ENCODE measurements at regions not wholly inside any gene's neighbourhood (a gene's known extent, or its start where the extent isn't known, plus 50 kb on each side); places are given as distances from the start of the nearest gene placed in this dataset.

DNA sequence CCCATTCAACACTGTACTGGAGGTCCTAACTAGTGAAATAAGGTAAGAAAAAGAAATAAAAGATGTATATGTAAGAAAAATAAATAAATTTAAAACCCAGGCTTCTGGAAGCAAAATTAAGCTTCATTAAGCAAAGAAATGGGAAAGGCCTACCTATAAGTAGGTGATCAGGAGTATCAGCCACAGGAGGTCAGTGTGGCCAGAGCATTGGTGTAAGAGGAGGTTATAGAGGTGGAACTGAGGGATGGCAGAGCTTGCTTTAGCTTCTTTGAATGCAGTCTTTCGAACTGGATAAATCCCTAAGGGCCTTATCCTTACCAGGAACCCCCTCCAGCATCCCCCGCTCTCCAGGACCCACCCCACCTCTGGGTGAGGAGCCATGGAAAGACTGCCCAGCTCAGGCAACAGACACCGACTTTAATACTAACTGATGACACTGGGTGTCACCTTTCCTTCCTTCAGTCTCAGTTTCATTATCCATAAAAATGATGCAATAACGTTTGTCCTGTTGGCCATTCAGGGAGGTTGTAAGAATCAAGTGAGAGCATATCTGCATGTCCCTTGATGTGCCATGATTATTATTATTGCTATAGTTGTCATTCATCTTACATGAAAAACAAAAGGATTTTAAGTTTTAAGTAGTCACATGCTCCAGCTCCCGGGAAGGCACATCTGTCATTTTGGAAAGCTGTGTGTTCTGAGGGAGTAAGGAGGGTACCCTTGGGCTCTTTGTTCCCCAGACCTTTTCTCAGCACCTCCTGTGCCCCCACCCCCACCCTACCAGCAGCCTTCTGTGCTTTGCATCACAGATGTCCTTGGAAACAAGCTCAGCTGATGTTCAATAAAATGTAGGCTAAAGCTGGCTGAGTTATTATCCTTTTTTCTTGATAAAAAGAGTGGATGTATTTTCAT lies 50.8 kb upstream of the CTNNA1 start:
- DNase-seq (ENCODE audit: extremely low spot score) = no peak
- POLR2A ChIA-PET = interaction anchor here (1.1 kb wide), 1 partner anchor 58 kb away, joined by 3 read pairs; no protein-coding TSS in a partner anchor
- CTCF ChIA-PET = interaction anchor here (0.6 to 1.4 kb wide), 5 partner anchors 15 to 657 kb away, joined by 3 to 8 read pairs (median 4); no protein-coding TSS in a partner anchor
- TF ChIP-seq SP1 (IDR thresholded peaks at IDR 0.05) = no peak
- TF ChIP-seq CTBP1 (IDR thresholded peaks at IDR 0.05; ENCODE audit: borderline replicate concordance) = no peak
- no peak for TF ChIP-seq TARDBP (IDR thresholded peaks at IDR 0.05)
- TF ChIP-seq L3MBTL2 (conservative IDR thresholded peaks at IDR 0.05) = no peak
- TF ChIP-seq PKNOX1 (IDR thresholded peaks at IDR 0.05) = no peak
- TF ChIP-seq FOXK2 (IDR thresholded peaks at IDR 0.05) = no peak

- ChIA-PET POLR2A (interaction anchor here (1.1 kb wide), 1 partner anchor 57 kb away, joined by 3 read pairs; no protein-coding TSS in a partner anchor), CTCF (interaction anchor here (1.1 to 1.4 kb wide), 3 partner anchors 15 to 60 kb away, joined by 3 to 4 read pairs (median 3); no protein-coding TSS in a partner anchor)
- DNase-seq (ENCODE audit: extremely low spot score) = no peak
- TF ChIP-seq ARNT (IDR thresholded peaks at IDR 0.05) (no peak), FOXK2 (IDR thresholded peaks at IDR 0.05) (no peak), ELF4 (IDR thresholded peaks at IDR 0.05) (no peak), LEF1 (IDR thresholded peaks at IDR 0.05; ENCODE audit: borderline replicate concordance) (no peak), L3MBTL2 (conservative IDR thresholded peaks at IDR 0.05) (no peak), PKNOX1 (IDR thresholded peaks at IDR 0.05) (no peak), SUZ12 (IDR thresholded peaks at IDR 0.05) (no peak), HDGF (IDR thresholded peaks at IDR 0.05; ENCODE audit: borderline replicate concordance) (no peak), TARDBP (IDR thresholded peaks at IDR 0.05) (no peak), NFRKB (IDR thresholded peaks at IDR 0.05) (no peak), BHLHE40 (IDR thresholded peaks at IDR 0.05; ENCODE audit: borderline replicate concordance) (no peak), CTBP1 (IDR thresholded peaks at IDR 0.05; ENCODE audit: borderline replicate concordance) (no peak), SP1 (IDR thresholded peaks at IDR 0.05) (no peak), FOXM1 (IDR thresholded peaks at IDR 0.05; ENCODE audit: borderline replicate concordance) (no peak), FOXA1 (IDR thresholded peaks at IDR 0.05) (no peak), ZNF384 (IDR thresholded peaks at IDR 0.05) (no peak)
Observed at GRCh38 chr5:138701678-138702077, 51.5 kb upstream of the CTNNA1 start.

DNA sequence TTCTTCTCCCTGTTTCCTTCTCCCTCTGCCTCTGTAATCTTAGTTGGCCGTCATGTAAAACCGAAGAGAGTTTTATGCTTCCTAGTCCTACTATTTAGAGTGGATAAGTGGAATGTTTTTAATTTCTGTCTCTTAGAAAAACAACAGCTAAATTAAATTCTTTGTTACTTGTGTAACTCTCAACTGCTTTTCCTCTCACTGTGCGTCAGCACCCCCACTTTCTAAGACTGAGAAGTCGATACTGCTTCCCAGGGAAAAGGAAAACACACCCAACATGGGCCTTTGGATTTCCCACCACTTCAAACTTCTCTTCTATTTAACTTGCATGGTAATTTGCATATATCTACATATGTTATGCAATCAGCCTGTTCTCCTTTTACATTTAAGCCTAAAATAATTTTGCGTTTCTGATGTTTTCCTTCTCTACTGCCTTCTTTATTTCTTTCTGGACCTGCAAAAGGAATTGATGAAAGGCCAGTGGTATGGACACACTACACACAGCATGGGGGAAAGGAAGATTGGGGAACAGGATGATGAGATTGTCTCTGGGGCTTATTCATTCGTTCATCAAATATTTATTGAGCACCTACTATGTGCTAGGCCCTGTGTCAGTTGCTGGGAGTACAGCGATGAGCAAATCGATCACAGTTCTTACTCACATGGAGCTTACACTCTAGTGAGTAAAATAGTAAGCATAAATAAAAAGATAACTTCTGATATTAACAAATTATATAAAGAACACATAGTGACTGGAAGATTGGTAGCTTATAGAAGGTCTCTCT lies 52.5 kb upstream of the CTNNA1 start:
- ChIA-PET POLR2A (no interaction called here), CTCF (interaction anchor here (0.6 kb wide), 1 partner anchor 116 kb away, joined by 3 read pairs; no protein-coding TSS in a partner anchor)
- TF ChIP-seq CTBP1 (IDR thresholded peaks at IDR 0.05; ENCODE audit: borderline replicate concordance) (no peak), BHLHE40 (IDR thresholded peaks at IDR 0.05; ENCODE audit: borderline replicate concordance) (no peak), SP1 (IDR thresholded peaks at IDR 0.05) (no peak), L3MBTL2 (conservative IDR thresholded peaks at IDR 0.05) (no peak), ELF4 (IDR thresholded peaks at IDR 0.05) (no peak), SUZ12 (IDR thresholded peaks at IDR 0.05) (no peak), HDGF (IDR thresholded peaks at IDR 0.05; ENCODE audit: borderline replicate concordance) (no peak), ARNT (IDR thresholded peaks at IDR 0.05) (no peak)
- no peak for DNase-seq (ENCODE audit: extremely low spot score)

DNA sequence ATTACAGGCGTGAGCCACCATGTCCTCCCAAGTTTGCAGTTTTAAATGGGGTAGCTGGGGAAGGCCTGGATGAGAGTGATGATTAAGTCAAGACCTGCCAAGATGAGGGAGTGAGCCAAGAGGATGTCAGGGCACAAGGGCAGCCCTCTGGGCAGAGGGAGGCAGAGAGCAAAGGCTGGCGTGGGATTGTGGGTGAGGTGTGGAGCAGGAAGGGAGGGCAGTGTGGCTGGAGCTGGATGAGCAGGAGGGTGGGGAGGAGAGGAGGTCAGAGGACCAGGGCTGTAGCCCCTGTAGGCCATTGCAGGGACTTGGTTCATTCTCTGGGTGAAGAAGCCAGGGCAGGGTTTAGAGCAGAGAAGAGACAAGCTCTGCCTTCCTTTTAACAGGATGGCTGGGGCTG lies 53.7 kb upstream of the CTNNA1 start:
- ChIA-PET POLR2A (no interaction called here), CTCF (no interaction called here)
- TF ChIP-seq NFRKB (IDR thresholded peaks at IDR 0.05) (no peak), ARNT (IDR thresholded peaks at IDR 0.05) (no peak), CTBP1 (IDR thresholded peaks at IDR 0.05; ENCODE audit: borderline replicate concordance) (no peak), FOXM1 (IDR thresholded peaks at IDR 0.05; ENCODE audit: borderline replicate concordance) (no peak), TARDBP (IDR thresholded peaks at IDR 0.05) (no peak), BHLHE40 (IDR thresholded peaks at IDR 0.05; ENCODE audit: borderline replicate concordance) (no peak), L3MBTL2 (conservative IDR thresholded peaks at IDR 0.05) (no peak), PKNOX1 (IDR thresholded peaks at IDR 0.05) (no peak), ZNF384 (IDR thresholded peaks at IDR 0.05) (no peak), SP1 (IDR thresholded peaks at IDR 0.05) (no peak)
- no peak for DNase-seq (ENCODE audit: extremely low spot score)

- ChIA-PET POLR2A (no interaction called here), CTCF (no interaction called here)
- TF ChIP-seq L3MBTL2 (conservative IDR thresholded peaks at IDR 0.05) = no peak
- TF ChIP-seq LEF1 (IDR thresholded peaks at IDR 0.05; ENCODE audit: borderline replicate concordance) = no peak
- TF ChIP-seq CTBP1 (IDR thresholded peaks at IDR 0.05; ENCODE audit: borderline replicate concordance) = no peak
- no peak for TF ChIP-seq PKNOX1 (IDR thresholded peaks at IDR 0.05)
- TF ChIP-seq ARNT (IDR thresholded peaks at IDR 0.05) = no peak
- no peak for TF ChIP-seq HDGF (IDR thresholded peaks at IDR 0.05; ENCODE audit: borderline replicate concordance)
- no peak for TF ChIP-seq FOXA1 (IDR thresholded peaks at IDR 0.05)
- no peak for TF ChIP-seq FOXK2 (IDR thresholded peaks at IDR 0.05)
- no peak for TF ChIP-seq SUZ12 (IDR thresholded peaks at IDR 0.05)
- TF ChIP-seq FOXM1 (IDR thresholded peaks at IDR 0.05; ENCODE audit: borderline replicate concordance) = no peak
- no peak for TF ChIP-seq BHLHE40 (IDR thresholded peaks at IDR 0.05; ENCODE audit: borderline replicate concordance)
- DNase-seq (ENCODE audit: extremely low spot score) = no peak
Observed at GRCh38 chr5:138698713-138699112, 54.5 kb upstream of the CTNNA1 start.

Data from HEK293T (cell line).